RCC 7860 (cell line): ENCODE measurements at regions not wholly inside any gene's neighbourhood (a gene's known extent, or its start where the extent isn't known, plus 50 kb on each side); places are given as distances from the start of the nearest gene placed in this dataset.

Experiments used
- DNase-seq: peaks from one replicate; pipeline ENCODE4 v3.0.0-alpha.2; 2015; ENCODE audit warnings: low spot score
- FAIRE-seq: peaks from 2 replicates; lab custom pipeline; 2012; peaks lifted over from hg19 to GRCh38; lab: Jason Lieb, UNC

DNA sequence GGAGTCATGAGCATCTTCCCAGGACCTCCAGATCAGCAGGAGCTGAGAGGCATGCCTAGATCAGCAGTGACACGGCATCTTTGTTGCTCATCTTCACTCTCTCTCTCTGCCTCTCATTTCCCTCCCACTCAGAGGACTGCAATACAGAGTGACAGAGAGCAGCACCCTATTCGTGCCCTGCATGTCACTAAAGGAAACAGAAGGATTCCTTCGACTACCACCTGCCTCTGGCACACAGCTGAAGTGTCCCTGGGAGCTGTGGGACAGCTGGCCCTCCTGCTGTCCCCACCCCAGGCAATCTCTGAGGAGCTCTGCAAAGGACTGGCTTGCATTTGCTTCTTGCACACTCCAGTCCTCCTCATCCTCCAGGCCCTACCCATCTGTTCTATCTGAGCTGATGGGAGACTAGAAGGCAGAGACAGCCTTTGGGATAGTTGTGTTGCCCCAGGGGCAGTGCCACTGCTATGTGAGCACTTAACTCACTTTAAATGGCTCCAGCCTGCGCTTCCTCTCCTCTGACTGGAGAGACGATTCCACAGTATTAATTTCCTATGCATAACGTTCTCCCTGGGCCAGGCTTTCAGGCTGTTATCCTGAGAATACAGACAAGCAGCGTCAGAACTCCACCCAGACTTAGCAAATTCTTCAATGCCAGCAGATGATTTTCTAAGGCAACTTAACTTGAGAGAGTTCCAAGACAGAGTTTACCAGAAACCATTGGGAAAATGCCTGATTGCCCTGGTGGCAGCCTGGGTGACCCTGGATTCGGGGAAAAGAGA lies 167.6 kb upstream of the MAP1B start:
- no peak for DNase-seq
- no peak for FAIRE-seq

DNA sequence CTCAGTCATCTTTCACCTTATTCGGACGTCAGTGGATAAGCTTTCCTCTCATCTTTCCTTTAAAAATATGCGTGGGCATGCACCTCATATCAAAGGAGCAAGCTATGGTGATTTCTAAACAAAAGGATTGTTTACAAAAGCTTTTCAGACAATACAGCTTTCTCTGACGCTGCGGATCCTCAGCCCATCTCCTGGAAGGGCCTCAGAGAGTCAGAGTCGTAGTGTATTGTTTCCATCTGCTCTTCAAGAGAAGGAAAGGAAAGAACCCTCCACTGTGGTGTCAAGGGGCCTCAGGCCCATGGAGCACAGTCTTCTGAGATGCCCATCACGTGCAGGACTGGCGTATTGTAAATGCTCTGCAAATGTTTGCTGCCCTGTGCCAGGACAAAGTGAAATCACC lies 163.4 kb upstream of the MAP1B start:
- DNase-seq, result no peak
- no peak for FAIRE-seq

- FAIRE-seq (no peak), DNase-seq (no peak)
Measured at GRCh38 chr5:71945436-71945835, 161.8 kb upstream of the MAP1B start.

DNA sequence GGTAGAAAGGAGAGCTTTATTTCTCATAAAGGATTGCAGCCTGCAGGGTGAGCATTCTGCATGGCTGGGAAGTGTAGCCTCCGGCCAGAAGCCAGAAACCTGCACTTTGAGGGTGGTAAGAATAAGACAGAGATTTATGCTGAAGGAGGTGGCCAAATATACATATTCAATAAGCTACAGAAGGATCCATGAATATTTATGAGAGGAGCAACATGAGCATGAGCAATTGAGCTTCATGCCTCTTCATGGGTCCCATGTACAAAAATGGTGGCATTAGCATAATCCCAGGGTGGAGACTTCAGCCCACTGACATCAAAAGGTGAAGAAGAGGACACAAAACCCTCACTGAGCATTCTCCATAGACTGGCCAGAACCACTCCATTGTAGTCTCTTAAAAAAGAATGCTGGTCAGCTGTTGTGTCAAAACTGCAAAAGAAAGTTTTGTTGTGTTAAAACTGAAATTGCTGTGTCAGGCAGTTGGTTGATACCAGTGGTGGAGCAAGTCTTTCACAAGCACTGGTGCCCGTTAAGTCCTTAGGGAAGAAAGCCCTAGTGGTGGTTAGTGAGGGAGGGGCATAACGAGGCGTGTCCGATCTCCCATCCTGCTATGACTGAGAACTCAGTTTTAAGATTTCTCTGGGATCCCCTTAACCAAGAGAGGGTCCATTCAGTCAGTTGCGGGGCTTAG lies 160.8 kb upstream of the MAP1B start:
- FAIRE-seq, result no peak
- DNase-seq, result no peak

- no peak for FAIRE-seq
- DNase-seq, result no peak
Measured at GRCh38 chr5:71948206-71948605, 159.1 kb upstream of the MAP1B start.

GRCh38 chr5:71949772-71950171 lies 157.5 kb upstream of the MAP1B start:
- FAIRE-seq, result no peak

DNA sequence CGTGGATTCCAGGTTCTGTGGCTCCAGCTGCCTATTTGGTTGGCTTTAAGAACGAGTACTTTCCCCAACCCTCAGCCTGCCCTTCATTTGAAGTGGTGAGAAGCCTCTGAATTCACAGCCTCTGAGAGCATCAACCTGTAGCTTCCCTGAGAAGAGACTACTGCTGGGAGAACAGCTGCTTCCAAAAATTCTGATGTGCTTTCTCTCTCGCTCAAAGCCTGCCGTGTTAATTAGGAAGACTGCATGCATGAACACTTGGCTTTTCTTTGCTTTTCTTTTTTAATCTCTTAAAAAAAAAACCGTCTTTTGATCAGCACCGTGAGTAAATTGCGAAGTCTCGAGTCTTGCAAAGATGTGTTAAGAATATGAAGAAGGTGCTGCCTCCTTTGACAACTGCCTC lies 153.4 kb upstream of the MAP1B start:
- FAIRE-seq (no peak), DNase-seq (no peak)

More at GRCh38 chr5:71949772-71950171, 157.5 kb upstream of the MAP1B start:
- no peak for DNase-seq

- FAIRE-seq (no peak), DNase-seq (no peak)
Measured at GRCh38 chr5:71954329-71954728, 152.9 kb upstream of the MAP1B start.

GRCh38 chr5:71955723-71956122 lies 151.6 kb upstream of the MAP1B start:
- FAIRE-seq, result no peak

GRCh38 chr5:71957292-71957898 lies 149.9 kb upstream of the MAP1B start:
- DNase-seq (no peak), FAIRE-seq (no peak)

More at GRCh38 chr5:71955723-71956122, 151.6 kb upstream of the MAP1B start:
- no peak for DNase-seq

DNA sequence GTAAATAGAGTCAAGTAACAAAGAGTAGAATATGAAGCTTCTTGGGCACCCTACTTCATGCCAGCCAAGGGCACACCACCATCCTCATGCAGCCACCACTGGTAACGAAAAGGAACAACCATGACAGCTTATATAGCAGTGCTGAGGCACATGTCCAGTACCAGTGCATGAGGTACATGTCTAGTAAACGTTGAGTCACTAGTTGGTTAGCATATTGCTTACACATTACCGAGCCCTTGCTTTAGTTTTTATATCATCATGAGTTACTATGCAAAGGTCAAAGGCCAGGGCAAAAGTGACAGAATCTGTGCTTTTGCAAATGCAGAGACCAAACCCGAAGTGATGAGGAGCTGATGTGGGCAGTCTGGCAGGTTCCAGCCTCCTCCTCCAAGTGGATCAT lies 147.1 kb upstream of the MAP1B start:
- FAIRE-seq, result no peak
- no peak for DNase-seq

- no peak for DNase-seq
- no peak for FAIRE-seq
Measured at GRCh38 chr5:71961786-71962185, 145.5 kb upstream of the MAP1B start.

DNA sequence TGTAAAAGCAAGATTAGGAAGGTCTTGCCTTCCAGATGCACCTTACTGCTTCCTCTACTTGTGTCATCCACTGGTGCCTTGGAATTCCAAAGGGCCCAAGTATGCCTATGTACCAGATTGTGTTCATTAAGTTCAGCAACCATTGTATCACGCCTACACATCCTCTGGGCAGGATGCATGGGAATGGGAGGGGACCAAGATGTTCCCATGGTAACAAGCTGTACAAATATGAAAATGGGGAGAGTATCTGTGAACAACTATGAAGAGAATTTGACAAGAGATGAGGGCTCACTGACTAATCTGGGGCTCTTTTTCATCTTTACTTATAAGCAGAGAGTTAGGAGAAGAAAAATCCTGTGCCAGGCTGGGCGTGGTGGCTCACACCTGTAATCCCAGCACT lies 137.8 kb upstream of the MAP1B start:
- no peak for FAIRE-seq
- DNase-seq, result no peak

- FAIRE-seq (no peak), DNase-seq (no peak)
Measured at GRCh38 chr5:71971862-71972261, 135.4 kb upstream of the MAP1B start.

- FAIRE-seq, result no peak
- DNase-seq, result no peak
Measured at GRCh38 chr5:71972777-71973473, 134.3 kb upstream of the MAP1B start.

- no peak for DNase-seq
- no peak for FAIRE-seq
Measured at GRCh38 chr5:71973563-71973962, 133.7 kb upstream of the MAP1B start.

GRCh38 chr5:71974165-71974564 lies 133.1 kb upstream of the MAP1B start:
- DNase-seq, result no peak
- no peak for FAIRE-seq

DNA sequence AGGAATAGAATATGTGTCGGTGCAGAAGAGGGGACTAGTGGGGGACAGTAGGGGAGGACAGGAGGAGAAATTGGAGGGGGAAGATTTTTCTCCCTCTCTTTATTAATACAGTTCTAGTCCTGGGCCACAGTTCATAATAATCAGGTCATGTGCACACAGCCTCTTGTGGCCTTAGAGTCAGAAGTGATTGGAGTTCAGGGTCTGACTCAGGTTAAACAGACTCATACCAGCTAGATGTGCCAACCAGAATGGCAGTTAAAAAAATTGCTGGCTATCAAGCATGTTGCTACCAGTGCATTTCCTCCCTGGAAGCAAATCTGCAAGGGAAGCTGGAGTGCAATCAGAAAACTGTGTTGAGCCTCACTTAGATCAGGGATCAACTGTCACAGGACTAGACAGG lies 132.7 kb upstream of the MAP1B start:
- no peak for FAIRE-seq
- peak; percentile 9 for DNase-seq

DNA sequence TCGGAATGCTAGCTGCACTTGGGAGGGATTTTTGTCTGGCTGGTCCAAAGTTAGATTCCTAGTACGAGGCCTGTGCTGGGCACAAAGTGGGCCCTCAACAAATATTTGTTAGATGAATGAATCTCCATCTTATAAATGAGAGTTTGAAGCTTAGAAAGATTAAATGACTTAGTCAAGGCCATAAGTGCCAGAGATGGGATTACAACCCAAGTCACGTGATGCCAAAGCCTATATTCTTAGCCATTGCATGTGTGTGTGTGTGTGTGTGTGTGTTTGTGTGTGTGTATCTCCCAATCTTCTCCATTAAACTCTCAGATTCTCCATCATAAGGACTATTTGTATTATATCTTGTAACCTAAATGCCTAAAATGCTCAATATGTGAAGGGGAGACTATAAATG lies 130.8 kb upstream of the MAP1B start:
- no peak for FAIRE-seq
- no peak for DNase-seq

- FAIRE-seq (no peak), DNase-seq (no peak)
Measured at GRCh38 chr5:71977311-71977710, 130.0 kb upstream of the MAP1B start.

- no peak for DNase-seq
- no peak for FAIRE-seq
Measured at GRCh38 chr5:71978216-71978615, 129.1 kb upstream of the MAP1B start.
